Epithelial cell of proximal tubule (primary cell): ENCODE measurements at regions not wholly inside any gene's neighbourhood (a gene's known extent, or its start where the extent isn't known, plus 50 kb on each side); places are given as distances from the start of the nearest gene placed in this dataset.
"Not testable (repeated sequence)": the region's sequence is repeated elsewhere in the genome, so short reads cannot be mapped to it uniquely, and the experiment has no call there.

ENCODE experiments used
- DNase-seq: peaks from one replicate; pipeline ENCODE4 v3.0.0-alpha.2; 2011; ENCODE audit warnings: low read depth
- H3K4me3 ChIP-seq: 2 replicates; pipeline ENCODE4 v1.5.1; 2011; ENCODE audit warnings: low read depth, mild to moderate bottlenecking, low read length
- CTCF ChIP-seq: conservative IDR thresholded peaks from 2 replicates; pipeline ENCODE4 v1.5.1; 2012; ENCODE audit warnings: low read depth, mild to moderate bottlenecking, low read length

DNA sequence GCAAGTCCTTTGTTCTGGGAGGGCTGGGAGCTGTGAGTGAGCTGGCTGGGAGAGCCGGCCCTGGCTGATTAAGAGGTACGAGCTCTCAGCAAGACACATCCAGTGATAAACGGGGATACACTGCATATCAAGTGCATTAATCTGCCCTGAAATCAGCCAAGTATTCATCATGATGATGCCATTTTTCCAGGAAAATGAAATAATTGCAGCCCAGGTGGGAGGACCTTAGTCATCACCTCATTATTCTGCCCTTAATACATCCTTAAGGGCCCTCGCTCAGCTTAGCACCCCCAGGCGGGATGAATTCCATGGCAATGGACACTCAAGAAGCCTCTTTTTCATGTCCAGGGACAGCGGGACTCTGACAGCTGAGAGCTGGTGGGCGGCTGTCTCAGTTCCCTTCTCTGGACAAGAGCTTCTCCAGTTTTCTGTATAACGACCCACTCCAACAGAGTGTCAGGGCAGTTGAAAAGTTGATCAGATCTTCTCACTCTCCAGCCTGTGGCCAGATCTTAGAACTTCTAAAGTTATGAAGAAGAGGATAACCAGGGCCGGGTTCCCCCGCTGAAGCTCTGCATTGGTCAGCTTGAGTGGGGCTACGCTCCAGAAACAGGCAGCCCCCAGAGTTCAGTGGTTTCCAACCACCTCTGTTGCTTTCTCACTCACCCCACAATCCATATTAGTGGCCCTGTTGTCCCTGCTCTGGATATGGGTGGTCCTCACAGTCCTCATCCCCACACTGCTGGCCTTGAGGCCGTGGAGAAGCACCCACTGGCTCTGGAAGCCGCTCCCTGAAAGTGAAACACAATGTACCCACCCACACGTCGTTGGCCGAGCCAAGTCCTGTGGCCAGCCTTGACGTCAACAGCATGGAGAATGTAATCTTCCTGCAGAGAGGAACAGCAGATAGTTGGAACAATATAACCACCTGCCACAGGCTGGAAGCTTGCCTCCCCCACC is 306.2 kb upstream of the DIO3 start:
- TF ChIP-seq CTCF: no peak
- no peak overlapping the region for H3K4me3 ChIP-seq
- DNase-seq: no peak

DNA sequence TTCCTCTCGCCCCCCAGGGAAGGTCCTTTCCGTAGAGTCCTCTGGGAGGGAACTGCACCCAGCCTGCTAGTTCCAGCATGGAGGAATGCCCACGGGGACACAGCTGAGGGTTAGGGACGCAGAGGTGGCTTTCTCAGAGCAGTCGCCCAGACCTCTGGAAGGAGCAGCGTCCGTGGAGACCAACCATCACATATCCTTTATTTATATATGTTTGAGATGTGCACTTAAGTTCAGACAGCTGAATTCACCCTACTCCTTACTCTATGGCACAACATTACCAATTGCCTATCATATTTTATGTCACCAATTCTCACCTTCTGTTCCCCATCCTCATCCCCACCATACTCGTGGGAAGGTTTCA is 305.6 kb upstream of the DIO3 start:
- DNase-seq: no peak
- no peak overlapping the region for H3K4me3 ChIP-seq
- no peak for TF ChIP-seq CTCF

DNA sequence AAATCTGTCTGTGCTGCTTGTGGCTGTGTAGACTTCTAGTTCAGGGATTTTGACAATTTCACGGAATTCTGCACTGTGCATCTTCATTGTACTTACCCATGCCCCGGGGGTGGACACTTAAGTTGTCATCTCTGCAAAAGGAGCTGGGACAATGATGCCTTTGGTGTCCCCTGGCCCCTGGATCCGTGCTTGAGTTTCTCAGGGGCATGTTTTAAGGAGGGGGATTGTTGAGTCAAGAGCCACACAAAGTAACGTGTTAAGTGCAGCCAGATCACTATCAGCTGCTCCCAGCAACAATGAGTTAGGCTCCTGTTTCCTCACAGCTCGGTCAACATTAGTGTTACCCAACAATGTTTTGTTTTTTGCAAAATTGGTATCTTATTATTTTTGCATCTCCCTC is 305.0 kb upstream of the DIO3 start:
- DNase-seq: no peak
- no peak overlapping the region for H3K4me3 ChIP-seq
- no peak for TF ChIP-seq CTCF

DNA sequence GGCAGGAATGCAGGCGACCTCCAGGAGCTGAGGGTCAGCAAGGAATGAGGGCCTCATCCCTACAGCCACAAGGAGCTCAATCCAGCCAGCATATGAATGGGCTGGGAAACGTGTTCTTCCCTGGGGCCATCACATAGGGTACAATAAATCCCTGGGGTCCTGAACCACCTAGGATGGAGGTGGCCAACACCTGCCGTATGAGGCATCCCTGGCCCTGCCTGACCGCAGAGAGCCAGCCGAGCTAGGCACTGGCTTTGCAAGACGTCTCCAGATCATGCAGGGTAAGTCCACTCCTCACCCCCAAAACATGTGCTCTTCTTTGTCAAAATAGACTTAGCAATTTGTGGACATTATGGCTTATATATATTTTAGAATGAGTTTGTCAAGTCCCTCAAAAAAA is 303.7 kb upstream of the DIO3 start:
- no peak overlapping the region for H3K4me3 ChIP-seq
- DNase-seq: no peak
- no peak for TF ChIP-seq CTCF

GRCh38 chr14:101259748-101260147 is 301.5 kb upstream of the DIO3 start:
- TF ChIP-seq CTCF: no peak
- DNase-seq: no peak
- H3K4me3 ChIP-seq: no peak overlapping the region

DNA sequence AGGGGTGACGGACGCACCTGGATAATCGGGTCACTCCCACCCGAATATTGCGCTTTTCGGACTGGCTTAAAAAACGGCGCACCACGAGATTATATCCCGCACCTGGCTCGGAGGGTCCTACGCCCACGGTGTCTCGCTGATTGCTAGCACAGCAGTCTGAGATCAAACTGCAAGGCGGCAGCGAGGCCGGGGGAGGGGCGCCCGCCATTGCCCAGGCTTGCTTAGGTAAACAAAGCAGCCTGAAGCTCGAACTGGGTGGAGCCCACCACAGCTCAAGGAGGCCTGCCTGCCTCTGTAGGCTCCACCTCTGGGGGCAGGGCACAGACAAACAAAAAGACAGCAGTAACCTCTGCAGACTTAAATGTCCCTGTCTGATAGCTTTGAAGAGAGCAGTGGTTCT is 294.9 kb upstream of the DIO3 start:
- DNase-seq, H3K4me3 ChIP-seq: not testable (repeated sequence)

- DNase-seq: no peak
- TF ChIP-seq CTCF: no peak
- no peak overlapping the region for H3K4me3 ChIP-seq
These were observed 288.2 kb upstream of the DIO3 start for GRCh38 chr14:101273091-101273490.
